Fibroblast of skin of scalp (primary cell): ENCODE measurements at regions not wholly inside any gene's neighbourhood (a gene's known extent, or its start where the extent isn't known, plus 50 kb on each side); places are given as distances from the start of the nearest gene placed in this dataset.
"Not testable (repeated sequence)": the region's sequence is repeated elsewhere in the genome, so short reads cannot be mapped to it uniquely, and the experiment has no call there.

ENCODE experiments used
- DNase-seq: peaks from one replicate; pipeline ENCODE4 v3.0.0-alpha.2; 2013

GRCh38 chr1:2953688-2954285, 67.5 kb upstream of the ACTRT2 start:
- no peak for DNase-seq

GRCh38 chr1:2955652-2956051, 65.6 kb upstream of the ACTRT2 start:
- no peak for DNase-seq

DNA sequence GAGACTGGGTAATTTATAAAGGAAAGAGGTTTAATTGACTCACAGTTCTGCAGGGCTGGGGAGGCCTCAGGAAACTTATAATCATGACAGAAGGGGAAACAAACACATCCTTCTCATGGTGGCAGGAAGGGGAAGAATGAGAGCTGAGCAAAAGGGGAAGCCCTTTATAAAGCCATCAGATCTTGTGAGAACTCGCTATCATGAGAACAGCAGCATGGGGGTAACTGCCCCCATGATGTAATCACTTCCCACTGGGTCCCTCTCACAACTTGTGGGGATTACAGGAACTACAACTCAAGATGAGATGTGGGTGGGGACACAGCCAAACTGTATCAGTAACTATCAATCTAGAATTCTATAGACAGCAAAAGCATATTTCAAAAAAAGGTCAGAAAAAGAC, 64.7 kb upstream of the ACTRT2 start:
- DNase-seq: no peak

DNA sequence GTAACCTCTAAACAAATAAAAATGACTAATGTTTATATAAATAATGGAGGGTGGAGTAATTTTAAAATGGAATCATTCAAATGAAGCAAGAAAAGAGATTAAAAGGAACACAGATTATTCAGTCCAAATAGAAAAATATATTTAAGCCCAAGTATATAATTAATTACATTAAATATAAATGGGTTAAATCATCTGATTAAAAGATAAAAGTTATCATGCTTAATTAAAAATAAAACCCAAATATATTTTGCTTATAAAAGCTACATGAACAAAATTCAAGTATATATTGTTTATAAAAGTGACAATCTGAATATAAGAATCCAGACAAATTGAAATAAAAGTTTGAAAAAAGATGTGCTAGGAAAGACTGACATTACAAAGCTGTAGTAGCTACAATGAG, 63.9 kb upstream of the ACTRT2 start:
- no peak for DNase-seq

- DNase-seq: not testable (repeated sequence)
Measured at GRCh38 chr1:2959881-2960280, 61.4 kb upstream of the ACTRT2 start.

- DNase-seq: no peak
Measured at GRCh38 chr1:2961081-2961480, 60.2 kb upstream of the ACTRT2 start.

GRCh38 chr1:2961661-2962060, 59.6 kb upstream of the ACTRT2 start:
- no peak for DNase-seq

- DNase-seq: no peak
Measured at GRCh38 chr1:2962061-2962460, 59.2 kb upstream of the ACTRT2 start.

- DNase-seq: no peak
Measured at GRCh38 chr1:2962541-2962940, 58.7 kb upstream of the ACTRT2 start.

DNA sequence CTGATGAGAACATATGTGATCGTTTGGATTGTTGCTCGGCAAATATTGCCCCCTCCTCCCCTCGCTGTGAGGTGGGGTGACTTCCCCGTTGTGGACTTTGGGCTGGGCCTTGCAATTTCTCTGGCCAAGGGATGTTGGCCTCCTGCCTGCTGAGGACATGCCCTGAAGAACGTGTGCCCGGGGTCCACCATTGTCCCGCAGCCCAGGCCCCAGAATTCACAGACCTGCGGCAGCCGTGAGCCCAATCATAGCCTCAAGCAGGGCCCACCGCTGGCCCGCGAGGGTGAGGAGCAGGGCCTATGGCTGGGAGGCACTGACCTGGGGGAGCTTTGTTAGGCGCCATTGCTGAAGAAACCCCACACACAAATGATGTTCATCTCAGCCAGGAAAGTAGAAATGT, 58.3 kb upstream of the ACTRT2 start:
- no peak for DNase-seq

DNA sequence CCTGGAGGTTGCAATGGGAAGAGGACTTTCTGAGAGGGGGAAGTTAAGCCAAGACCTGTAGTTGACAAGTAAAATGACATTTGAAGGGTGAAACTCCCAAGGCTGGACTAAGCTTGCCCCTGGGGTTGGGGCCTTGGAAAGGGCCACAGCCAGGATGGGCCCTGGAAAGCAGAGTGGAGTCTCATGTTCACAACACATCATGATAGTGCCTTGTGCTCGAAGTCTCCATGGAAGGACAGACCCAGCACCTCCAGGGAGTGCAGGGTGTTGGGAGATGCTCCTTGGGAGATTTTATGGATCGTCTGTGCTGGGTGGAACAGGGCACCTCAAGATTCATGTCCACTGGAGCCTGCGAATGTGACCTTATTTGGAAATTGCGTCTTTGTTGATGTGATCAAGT, 55.6 kb upstream of the ACTRT2 start:
- DNase-seq: no peak

GRCh38 chr1:2966449-2967328, 54.6 kb upstream of the ACTRT2 start:
- DNase-seq: no peak

GRCh38 chr1:2967329-2967725, 53.9 kb upstream of the ACTRT2 start:
- DNase-seq: no peak

- DNase-seq: no peak
Measured at GRCh38 chr1:2967881-2968280, 53.4 kb upstream of the ACTRT2 start.

GRCh38 chr1:2968471-2968881, 52.8 kb upstream of the ACTRT2 start:
- no peak for DNase-seq

- DNase-seq: no peak
Measured at GRCh38 chr1:2969011-2969844, 52.0 kb upstream of the ACTRT2 start.

GRCh38 chr1:2969845-2970291, 51.4 kb upstream of the ACTRT2 start:
- DNase-seq: no peak

DNA sequence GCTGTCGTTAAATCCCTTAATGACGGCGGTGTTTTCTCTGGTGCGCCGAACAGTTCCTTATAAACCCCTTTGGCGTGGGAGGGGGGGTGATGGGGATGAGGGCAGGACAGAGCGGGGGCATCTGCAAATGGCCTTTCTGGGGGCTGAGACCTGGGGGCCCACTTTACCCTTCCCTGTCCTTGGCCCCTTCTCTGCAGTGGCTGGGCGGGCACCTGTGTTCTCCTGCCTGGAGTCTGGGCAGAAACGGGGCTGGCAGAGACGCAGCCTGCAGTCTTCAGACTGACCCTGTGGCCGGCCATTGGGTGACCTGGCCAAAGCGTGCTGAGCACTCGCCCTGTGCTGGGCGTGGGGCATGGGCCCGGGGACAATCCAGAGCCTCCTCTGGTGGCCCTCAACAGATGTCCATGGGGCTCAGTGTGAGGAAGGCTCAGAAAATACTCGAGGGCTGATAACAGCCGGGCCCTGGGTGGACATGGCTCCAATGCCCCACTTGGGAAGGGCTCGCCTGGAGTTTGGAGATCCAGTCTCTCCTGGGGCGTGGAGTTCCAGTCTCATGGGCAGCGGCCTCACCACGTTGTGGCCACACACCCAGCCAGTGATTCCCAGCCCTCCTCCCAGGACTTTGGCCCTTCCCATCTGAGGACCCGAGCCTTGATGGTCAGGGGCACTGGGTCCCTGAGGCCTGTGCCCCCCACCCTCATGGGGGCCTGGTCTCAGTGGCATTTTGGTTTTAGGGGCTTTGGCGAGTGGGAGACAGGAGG, 50.8 kb upstream of the ACTRT2 start:
- no peak for DNase-seq

GRCh38 chr1:2971101-2971501, 50.2 kb upstream of the ACTRT2 start:
- DNase-seq: no peak
